IPS-20b (cell line): ENCODE measurements at regions not wholly inside any gene's neighbourhood (a gene's known extent, or its start where the extent isn't known, plus 50 kb on each side); places are given as distances from the start of the nearest gene placed in this dataset.

ENCODE experiments used
- H3K27ac ChIP-seq: one replicate; pipeline ENCODE4 v1.5.1; 2013; ENCODE audit warnings: low read length
- H3K27me3 ChIP-seq: 2 replicates; pipeline ENCODE4 v1.6.1; 2013; ENCODE audit warnings: mild to moderate bottlenecking, low read length, inconsistent platforms; ENCODE audit not compliant: insufficient read depth
- H3K36me3 ChIP-seq: 2 replicates; pipeline ENCODE4 v1.6.1; 2013; ENCODE audit warnings: low read depth, mild to moderate bottlenecking, inconsistent platforms, low read length, moderate library complexity; ENCODE audit not compliant: insufficient read depth
- H3K4me1 ChIP-seq: 2 replicates; pipeline ENCODE4 v1.6.1; 2013; ENCODE audit warnings: mild to moderate bottlenecking, control low read depth, inconsistent platforms, low read length, moderate library complexity; ENCODE audit not compliant: insufficient read depth
- H3K4me3 ChIP-seq: 2 replicates; pipeline ENCODE4 v1.5.1; 2013; ENCODE audit warnings: mild to moderate bottlenecking, low read length, inconsistent platforms
- H3K9ac ChIP-seq: 2 replicates; pipeline ENCODE4 v1.6.1; 2013; ENCODE audit warnings: low read depth, mild to moderate bottlenecking, inconsistent platforms, low read length, moderate library complexity
- H3K9me3 ChIP-seq: 2 replicates; pipeline ENCODE4 v1.6.1; 2013; ENCODE audit warnings: mild to moderate bottlenecking, low read depth, low read length, inconsistent platforms; ENCODE audit not compliant: insufficient read depth

GRCh38 chr17:79176792-79177601 is 102.4 kb downstream of the ENGASE start:
- no peak overlapping the region for H3K4me3 ChIP-seq

DNA sequence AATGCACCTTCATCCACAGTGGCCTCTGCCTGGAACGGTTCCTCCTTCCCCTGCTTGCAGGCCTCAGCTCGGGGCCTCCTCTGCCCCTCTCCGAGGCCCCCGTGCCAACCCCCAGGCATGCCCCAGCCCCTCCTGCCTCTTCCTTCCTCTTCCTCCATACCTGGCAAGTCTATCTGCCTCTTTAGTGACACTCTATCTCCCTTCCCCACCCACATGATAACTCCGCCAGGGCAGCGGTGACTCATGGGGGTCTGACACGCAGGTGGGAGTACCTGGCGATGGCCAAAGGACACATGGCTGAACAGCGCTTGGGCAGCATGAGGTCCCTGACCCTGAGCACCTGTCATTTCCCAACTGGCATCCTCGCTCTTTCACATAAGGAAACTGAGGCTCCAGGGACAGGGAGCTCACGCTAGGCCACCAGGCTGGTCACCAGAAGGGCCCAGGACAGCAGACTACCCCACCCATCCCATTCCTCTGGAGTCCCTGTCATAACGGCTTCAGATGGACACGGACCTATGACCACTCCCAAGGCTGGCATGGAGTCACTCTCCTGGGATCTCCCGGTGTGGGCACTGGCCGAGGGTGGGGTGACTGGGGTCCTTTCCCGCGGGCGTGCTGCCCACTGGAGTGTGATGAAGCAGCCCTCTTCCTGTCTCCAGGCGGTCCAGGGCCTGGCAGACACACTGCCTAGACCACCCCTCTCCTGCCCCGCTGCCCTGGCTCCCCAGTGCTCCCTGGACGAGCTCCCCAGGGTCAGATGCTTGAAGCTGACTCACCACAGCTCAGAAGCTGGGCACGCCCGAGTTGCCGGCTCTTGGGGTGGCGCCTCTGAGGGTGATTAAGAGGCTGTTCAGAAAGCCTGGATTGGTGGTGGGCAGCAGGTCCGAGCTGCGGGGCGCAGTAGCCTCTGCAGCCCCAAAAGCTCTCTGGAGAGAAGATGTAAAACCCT is 100.6 kb downstream of the ENGASE start:
- Histone ChIP-seq H3K9ac (no peak overlapping the region), H3K36me3 (no peaks in the 10 kb centered on the region), H3K9me3 (no peaks in the 10 kb centered on the region), H3K27me3 (peaks cover 5% of the 10 kb centered on the region; the same call in 1 of the 2 replicates), H3K4me1 (peaks cover 3% of the 10 kb centered on the region; the same call in 1 of the 2 replicates), H3K4me3 (no peak overlapping the region), H3K27ac (no peak overlapping the region)

More at GRCh38 chr17:79176792-79177601, 102.4 kb downstream of the ENGASE start:
- H3K27ac ChIP-seq, result no peak overlapping the region
- H3K36me3 ChIP-seq, result no peaks in the 10 kb centered on the region
- H3K27me3 ChIP-seq, result peaks cover 21% of the 10 kb centered on the region
- H3K4me1 ChIP-seq, result peaks cover 4% of the 10 kb centered on the region; the same call in 1 of the 2 replicates
- no peak overlapping the region; the same call in 1 of the 2 replicates for H3K9ac ChIP-seq
- H3K9me3 ChIP-seq, result no peaks in the 10 kb centered on the region

- Histone ChIP-seq H3K4me3 (no peak overlapping the region), H3K9ac (no peak overlapping the region), H3K27ac (no peak overlapping the region), H3K36me3 (no peaks in the 10 kb centered on the region), H3K27me3 (peaks cover 5% of the 10 kb centered on the region; the same call in 1 of the 2 replicates), H3K4me1 (no peaks in the 10 kb centered on the region), H3K9me3 (no peaks in the 10 kb centered on the region)
Observed at GRCh38 chr17:79174193-79174765, 99.7 kb downstream of the ENGASE start.

- no peak overlapping the region for H3K9ac ChIP-seq
- H3K27me3 ChIP-seq, result no peaks in the 10 kb centered on the region
- no peaks in the 10 kb centered on the region for H3K9me3 ChIP-seq
- H3K4me3 ChIP-seq, result no peak overlapping the region
- no peak overlapping the region for H3K27ac ChIP-seq
- no peaks in the 10 kb centered on the region for H3K4me1 ChIP-seq
- H3K36me3 ChIP-seq, result no peaks in the 10 kb centered on the region
Observed at GRCh38 chr17:79171188-79171587, 96.6 kb downstream of the ENGASE start.

DNA sequence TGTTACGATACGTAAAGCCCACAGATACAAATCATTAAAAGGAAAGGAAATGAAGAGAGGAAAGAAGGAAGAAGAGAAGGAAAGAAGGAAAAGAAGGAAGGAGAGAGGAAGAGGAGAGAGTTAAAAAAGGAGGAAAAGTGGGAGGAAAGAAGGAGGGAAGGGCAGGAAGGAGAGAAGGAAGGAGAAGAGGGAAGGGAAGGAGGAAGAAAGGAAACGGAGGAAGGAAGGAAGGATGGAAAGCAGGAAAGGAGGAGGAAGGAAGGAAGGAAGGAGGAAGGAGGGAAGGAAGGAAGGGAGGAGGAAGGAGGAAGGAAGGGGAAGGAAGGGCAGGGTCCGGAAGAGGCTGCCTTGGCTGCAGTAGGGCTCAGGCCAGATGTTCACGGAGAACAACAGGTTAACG is 95.2 kb downstream of the ENGASE start:
- H3K4me1 ChIP-seq, result no peaks in the 10 kb centered on the region
- no peak overlapping the region for H3K4me3 ChIP-seq
- H3K27me3 ChIP-seq, result no peaks in the 10 kb centered on the region
- H3K27ac ChIP-seq, result no peak overlapping the region
- H3K36me3 ChIP-seq, result no peaks in the 10 kb centered on the region
- no peak overlapping the region for H3K9ac ChIP-seq
- no peaks in the 10 kb centered on the region for H3K9me3 ChIP-seq

DNA sequence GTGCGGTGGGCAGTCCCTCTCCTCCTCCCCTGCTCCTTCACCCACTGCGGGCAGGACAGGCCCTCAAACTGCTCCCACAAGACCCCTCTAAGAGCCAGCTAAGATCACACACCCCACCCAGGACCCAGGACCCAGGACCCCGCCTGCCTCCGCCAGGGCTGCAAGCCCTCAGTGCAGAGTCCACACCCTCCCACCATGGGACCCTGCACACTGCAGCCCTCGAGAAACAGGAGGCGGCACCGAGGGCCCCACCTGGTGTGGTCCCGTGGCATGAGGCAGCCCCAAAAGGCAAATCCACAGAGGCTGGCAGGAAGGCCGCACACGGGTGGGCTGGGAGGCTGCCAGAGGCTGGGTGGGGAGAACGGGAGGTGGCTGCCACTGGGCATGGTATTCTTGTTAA is 94.7 kb downstream of the ENGASE start:
- H3K36me3 ChIP-seq, result no peaks in the 10 kb centered on the region
- H3K27me3 ChIP-seq, result no peaks in the 10 kb centered on the region
- H3K9me3 ChIP-seq, result no peaks in the 10 kb centered on the region
- no peak overlapping the region for H3K9ac ChIP-seq
- H3K4me3 ChIP-seq, result no peak overlapping the region
- no peaks in the 10 kb centered on the region for H3K4me1 ChIP-seq
- H3K27ac ChIP-seq, result no peak overlapping the region

GRCh38 chr17:79168486-79169055 is 93.9 kb downstream of the ENGASE start:
- no peaks in the 10 kb centered on the region for H3K27me3 ChIP-seq
- H3K9me3 ChIP-seq, result no peaks in the 10 kb centered on the region
- H3K4me3 ChIP-seq, result no peak overlapping the region
- no peaks in the 10 kb centered on the region for H3K36me3 ChIP-seq
- H3K9ac ChIP-seq, result no peak overlapping the region
- H3K4me1 ChIP-seq, result no peaks in the 10 kb centered on the region
- no peak overlapping the region for H3K27ac ChIP-seq

DNA sequence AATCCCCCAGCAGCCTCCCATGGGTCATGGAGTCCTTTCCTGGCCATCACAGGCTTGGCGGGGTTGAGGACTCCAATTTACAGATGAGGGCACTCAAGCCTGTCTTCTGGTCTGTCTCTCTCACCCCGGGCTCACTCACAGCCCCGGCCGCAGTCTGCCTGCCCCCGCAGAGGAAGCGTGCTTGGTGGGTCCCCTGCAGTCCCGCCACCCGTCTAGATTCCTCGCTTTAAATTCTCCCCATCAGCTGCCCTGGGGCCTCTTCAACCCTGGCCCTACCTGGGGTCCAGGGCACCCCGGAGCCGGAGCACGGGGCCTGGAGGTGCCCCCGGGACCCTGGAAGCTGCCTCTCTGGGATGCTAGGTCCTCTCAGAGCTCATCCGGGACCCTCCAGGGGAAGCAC is 92.9 kb downstream of the ENGASE start:
- H3K27me3 ChIP-seq, result no peaks in the 10 kb centered on the region
- no peak overlapping the region for H3K4me3 ChIP-seq
- H3K9ac ChIP-seq, result no peak overlapping the region
- no peaks in the 10 kb centered on the region for H3K9me3 ChIP-seq
- H3K27ac ChIP-seq, result no peak overlapping the region
- no peaks in the 10 kb centered on the region for H3K36me3 ChIP-seq
- no peaks in the 10 kb centered on the region for H3K4me1 ChIP-seq

DNA sequence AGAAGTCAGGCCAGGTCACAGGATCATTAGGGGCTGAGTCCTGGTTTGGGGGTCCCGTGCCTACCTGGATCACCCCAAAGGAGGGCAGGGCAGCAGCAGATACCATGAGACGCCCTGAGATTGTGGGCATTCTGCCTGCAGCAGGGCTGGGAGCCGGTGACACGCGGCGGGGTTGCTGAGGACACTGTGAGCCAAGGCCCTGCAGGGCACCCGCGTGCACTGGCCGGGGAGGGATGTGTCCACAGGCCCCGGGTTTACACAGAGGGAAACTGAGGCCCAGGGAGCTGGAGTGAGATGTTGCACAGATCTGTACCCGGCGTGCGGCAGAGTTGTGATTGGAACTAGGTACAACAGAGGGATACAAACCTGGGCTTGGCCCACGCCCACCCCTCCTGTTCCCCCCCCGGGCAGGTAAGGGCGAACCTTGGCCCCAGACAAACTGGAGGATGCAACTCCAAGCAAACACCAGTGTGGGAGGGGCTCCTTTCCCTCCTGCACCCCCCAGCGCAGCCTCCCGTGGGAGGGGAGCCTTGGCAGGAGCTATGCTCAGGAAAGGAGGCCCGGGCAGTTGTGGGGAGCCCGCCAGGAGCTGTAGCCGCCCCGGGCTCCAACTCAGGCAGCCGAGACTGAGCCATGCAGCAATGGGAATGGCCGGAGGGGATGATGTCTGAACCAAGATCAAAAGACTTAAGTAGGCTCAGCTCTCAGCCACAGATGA is 91.3 kb downstream of the ENGASE start:
- Histone ChIP-seq H3K27me3 (no peaks in the 10 kb centered on the region), H3K27ac (no peak overlapping the region)

DNA sequence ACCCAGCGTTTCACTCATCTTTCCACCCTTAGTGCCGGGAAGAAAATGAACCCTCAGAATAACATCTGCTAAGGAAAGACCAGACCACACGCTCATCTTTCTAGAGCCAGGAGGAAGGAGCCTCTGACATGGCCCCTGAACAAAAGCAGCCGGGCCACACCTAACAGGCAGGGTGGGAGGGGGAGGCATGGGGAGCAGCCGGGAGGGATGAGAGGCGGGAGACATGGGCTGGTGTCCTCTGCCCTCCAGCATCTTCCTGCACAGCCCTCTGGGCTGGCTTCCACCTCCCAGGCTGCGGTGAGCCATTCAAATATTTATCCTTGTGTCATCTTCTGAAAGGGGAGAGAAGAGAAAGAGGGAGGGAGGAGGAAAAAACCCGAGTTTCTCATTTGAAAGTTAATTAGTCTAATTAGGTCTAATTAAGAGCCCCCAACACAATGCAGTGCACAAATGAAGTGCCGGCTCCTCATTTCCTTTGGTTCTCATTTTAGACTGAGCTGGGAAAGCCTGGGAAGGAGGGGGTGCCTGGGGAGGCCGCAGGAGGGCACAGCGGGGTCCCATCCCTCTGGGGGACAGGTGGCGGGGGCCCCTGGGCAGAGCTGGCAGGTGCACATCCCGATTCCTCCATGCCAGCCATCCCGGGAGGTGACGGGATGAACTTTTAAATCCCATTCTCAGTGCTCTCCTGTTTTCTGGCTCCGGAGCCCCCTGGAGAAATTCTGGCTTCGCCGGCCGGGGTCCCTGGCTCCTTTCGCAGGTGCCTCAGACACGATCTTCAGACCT is 90.5 kb downstream of the ENGASE start:
- Histone ChIP-seq H3K27me3 (no peaks in the 10 kb centered on the region), H3K27ac (no peak overlapping the region), H3K4me1 (no peaks in the 10 kb centered on the region)

More for the DNA sequence above, 91.3 kb downstream of the ENGASE start:
- H3K4me3 ChIP-seq, result no peak overlapping the region
- no peaks in the 10 kb centered on the region for H3K9me3 ChIP-seq
- no peaks in the 10 kb centered on the region for H3K4me1 ChIP-seq
- H3K36me3 ChIP-seq, result no peaks in the 10 kb centered on the region
- H3K9ac ChIP-seq, result no peak overlapping the region

More for the DNA sequence above, 90.5 kb downstream of the ENGASE start:
- Histone ChIP-seq H3K36me3 (no peaks in the 10 kb centered on the region), H3K4me3 (no peak overlapping the region), H3K9ac (no peak overlapping the region), H3K9me3 (no peaks in the 10 kb centered on the region)
